Gastroesophageal sphincter (tissue), 4 donors: ENCODE measurements at regions not wholly inside any gene's neighbourhood (a gene's known extent, or its start where the extent isn't known, plus 50 kb on each side); places are given as distances from the start of the nearest gene placed in this dataset.
"Not testable (repeated sequence)": the region's sequence is repeated elsewhere in the genome, so short reads cannot be mapped to it uniquely, and the experiment has no call there.

Experiments
- ATAC-seq: fragments of 150-250 bp; one replicate; pipeline ENCODE4 v1.9.1; 2016; ENCODE audit warnings: mild to moderate bottlenecking, moderate library complexity
- H3K27ac ChIP-seq, 4 donors: fragments of 200-600 bp; sonication (generic) in 3 of 4; 1 replicate in 3 of 4; 2 replicates in 1 of 4; pipeline ENCODE4 v1.5.1; 2016 to 2019
- H3K27me3 ChIP-seq: fragments of 200-600 bp; sonication (generic); one replicate; pipeline ENCODE4 v1.5.1; 2019
- H3K36me3 ChIP-seq, 2 donors: fragments of 200-600 bp; sonication (generic); one replicate each; pipeline ENCODE4 v1.5.1; 2019; ENCODE audit warnings: control low read depth in 1 of 2
- H3K4me1 ChIP-seq, 3 donors: fragments of 200-600 bp; sonication (generic); 1 replicate in 2 of 3; 2 replicates in 1 of 3; pipeline ENCODE4 v1.5.1; 2016 to 2019; ENCODE audit warnings: control low read depth in 2 of 3
- H3K4me3 ChIP-seq, 2 donors: fragments of 200-600 bp; sonication (generic); one replicate each; pipeline ENCODE4 v1.5.1; 2019; ENCODE audit warnings: mild to moderate bottlenecking in 1 of 2, moderate library complexity in 1 of 2
- H3K9me3 ChIP-seq, 3 donors: fragments of 200-600 bp; sonication (generic); one replicate each; pipeline ENCODE4 v1.5.1; 2017 to 2019; ENCODE audit warnings: control low read depth in 2 of 3
- EP300 ChIP-seq: sonication (generic); formaldehyde crosslinking; IDR thresholded peaks from one replicate; pipeline ENCODE4 v1.6.1; 2017; ENCODE audit warnings: antibody characterized with exemption, mild to moderate bottlenecking
- POLR2A ChIP-seq, 2 donors: fragments of 450-650 bp; IDR thresholded peaks; one replicate each; pipeline ENCODE4 v1.6.1; 2017; ENCODE audit warnings: antibody characterized with exemption in 2 of 2, mild to moderate bottlenecking in 2 of 2, moderate library complexity in 1 of 2
- POLR2AphosphoS5 ChIP-seq: sonication (generic); formaldehyde crosslinking; IDR thresholded peaks from one replicate; pipeline ENCODE4 v1.6.1; 2017; ENCODE audit warnings: antibody characterized with exemption
- WGBS, 2 donors: methylation state at CpG; one replicate each; pipeline ENCODE4 v1.1.5; 2018; ENCODE audit warnings: low coverage in 1 of 2; 5-methylcytosine and 5-hydroxymethylcytosine counted together
- TF ChIP-seq, protein P1 (sequence below), 4 experiments: fragments of 200-600 bp in 2 of 4; fragments of 450-650 bp in 2 of 4; sonication (generic) in 1 of 4; IDR thresholded peaks; one replicate each; pipeline ENCODE4 v1.5.1; 2017 to 2019; ENCODE audit warnings: antibody characterized with exemption in 4 of 4, mild to moderate bottlenecking in 2 of 4, moderate library complexity in 2 of 4

DNA sequence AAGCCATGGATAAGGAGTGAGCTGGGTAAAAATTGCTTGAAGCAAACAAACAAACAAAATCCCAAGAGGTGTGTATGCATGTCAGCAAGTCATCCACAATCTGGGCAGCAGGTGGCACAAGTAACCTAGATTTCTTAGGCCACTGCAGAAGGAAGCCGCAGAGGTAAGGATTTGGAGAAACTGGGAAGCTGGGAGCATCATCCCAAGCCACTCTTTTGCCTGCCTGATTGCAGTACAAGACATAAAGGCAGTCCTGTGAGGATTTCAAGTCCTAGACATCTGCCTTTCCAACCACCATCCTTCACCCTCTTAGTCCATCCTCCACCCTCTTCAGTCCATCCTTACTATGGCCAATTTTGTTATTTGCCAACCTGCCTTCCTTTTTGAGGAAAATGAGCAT is 67.2 kb upstream of the BMAL1 start:
- no peak for TF ChIP-seq POLR2AphosphoS5
- TF ChIP-seq, protein P1, sequence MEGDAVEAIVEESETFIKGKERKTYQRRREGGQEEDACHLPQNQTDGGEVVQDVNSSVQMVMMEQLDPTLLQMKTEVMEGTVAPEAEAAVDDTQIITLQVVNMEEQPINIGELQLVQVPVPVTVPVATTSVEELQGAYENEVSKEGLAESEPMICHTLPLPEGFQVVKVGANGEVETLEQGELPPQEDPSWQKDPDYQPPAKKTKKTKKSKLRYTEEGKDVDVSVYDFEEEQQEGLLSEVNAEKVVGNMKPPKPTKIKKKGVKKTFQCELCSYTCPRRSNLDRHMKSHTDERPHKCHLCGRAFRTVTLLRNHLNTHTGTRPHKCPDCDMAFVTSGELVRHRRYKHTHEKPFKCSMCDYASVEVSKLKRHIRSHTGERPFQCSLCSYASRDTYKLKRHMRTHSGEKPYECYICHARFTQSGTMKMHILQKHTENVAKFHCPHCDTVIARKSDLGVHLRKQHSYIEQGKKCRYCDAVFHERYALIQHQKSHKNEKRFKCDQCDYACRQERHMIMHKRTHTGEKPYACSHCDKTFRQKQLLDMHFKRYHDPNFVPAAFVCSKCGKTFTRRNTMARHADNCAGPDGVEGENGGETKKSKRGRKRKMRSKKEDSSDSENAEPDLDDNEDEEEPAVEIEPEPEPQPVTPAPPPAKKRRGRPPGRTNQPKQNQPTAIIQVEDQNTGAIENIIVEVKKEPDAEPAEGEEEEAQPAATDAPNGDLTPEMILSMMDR (IDR thresholded peaks at IDR 0.05): peak; percentile 46 to 78 (median 70)
- ATAC-seq: peak; percentile 55
- WGBS, 2 donors: 0% methylated on average over 1 of the region's 1 CpG; no CpG with 5 or more reads in 1 of the 2 donors
- Histone ChIP-seq H3K36me3 (no peaks in the 10 kb centered on the region), H3K27me3 (no peaks in the 10 kb centered on the region), H3K4me1 (peaks cover 0 to 18% (median 7%) of the 10 kb centered on the region in 3 donors), H3K4me3 (no peak overlapping the region), H3K9me3 (no peaks in the 10 kb centered on the region), H3K27ac (no peak overlapping the region)

DNA sequence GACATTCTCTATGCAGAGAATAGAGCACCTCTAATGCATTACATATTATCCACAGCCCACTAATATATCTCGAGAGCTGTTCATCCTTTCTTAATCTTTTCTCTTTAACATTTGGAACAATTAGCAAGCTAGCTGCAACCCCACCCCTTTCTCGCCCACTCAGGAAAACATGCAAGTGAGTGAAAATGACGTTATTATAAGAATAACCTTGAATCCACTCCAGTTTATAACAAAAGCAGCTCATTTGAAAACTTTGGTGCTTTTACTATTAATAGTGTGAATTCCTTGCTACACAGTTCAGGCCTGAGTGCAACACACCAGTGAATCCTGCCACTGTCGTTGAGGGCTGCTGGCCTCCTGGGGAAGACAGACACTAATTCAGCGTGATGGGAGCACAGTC is 63.3 kb upstream of the BMAL1 start:
- Histone ChIP-seq H3K27ac (no peak overlapping the region), H3K4me1 (no peaks in the 10 kb centered on the region), H3K4me3 (no peak overlapping the region), H3K27me3 (no peaks in the 10 kb centered on the region), H3K9me3 (no peaks in the 10 kb centered on the region), H3K36me3 (no peaks in the 10 kb centered on the region)
- ATAC-seq: no peak
- TF ChIP-seq, protein P1 (IDR thresholded peaks at IDR 0.05): no peak
- TF ChIP-seq POLR2A (IDR thresholded peaks at IDR 0.05) (no peak), POLR2AphosphoS5 (no peak), EP300 (no peak)
- 51 to 53% methylated on average over 4 of the region's 5 CpGs for WGBS, 2 donors

DNA sequence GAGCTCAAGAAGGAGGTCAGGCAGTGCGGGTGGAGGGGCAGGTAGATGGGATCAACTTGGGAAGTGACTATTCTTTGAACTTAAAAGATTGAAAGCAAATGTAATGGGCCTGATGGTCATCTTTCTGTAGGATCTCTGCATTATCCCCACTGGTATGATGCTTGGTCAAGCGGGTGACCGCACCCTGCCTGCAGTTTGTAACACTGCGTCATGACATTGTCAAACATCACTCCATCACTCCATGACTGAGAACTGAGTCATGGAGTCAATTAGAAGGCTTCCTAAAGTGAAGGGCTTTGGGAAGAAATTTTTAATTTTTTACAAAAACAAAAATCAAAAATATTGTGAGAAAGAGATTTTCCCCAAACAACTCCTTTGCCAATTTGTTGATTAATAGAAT is 62.4 kb upstream of the BMAL1 start:
- TF ChIP-seq POLR2A (IDR thresholded peaks at IDR 0.05): no peak
- Histone ChIP-seq H3K36me3 (no peaks in the 10 kb centered on the region), H3K4me3 (no peak overlapping the region), H3K27me3 (no peaks in the 10 kb centered on the region), H3K4me1 (no peaks in the 10 kb centered on the region), H3K9me3 (no peaks in the 10 kb centered on the region), H3K27ac (no peak overlapping the region)
- no peak for ATAC-seq
- WGBS, 2 donors: 100% methylated on average over 3 to 4 of the region's 4 CpGs

DNA sequence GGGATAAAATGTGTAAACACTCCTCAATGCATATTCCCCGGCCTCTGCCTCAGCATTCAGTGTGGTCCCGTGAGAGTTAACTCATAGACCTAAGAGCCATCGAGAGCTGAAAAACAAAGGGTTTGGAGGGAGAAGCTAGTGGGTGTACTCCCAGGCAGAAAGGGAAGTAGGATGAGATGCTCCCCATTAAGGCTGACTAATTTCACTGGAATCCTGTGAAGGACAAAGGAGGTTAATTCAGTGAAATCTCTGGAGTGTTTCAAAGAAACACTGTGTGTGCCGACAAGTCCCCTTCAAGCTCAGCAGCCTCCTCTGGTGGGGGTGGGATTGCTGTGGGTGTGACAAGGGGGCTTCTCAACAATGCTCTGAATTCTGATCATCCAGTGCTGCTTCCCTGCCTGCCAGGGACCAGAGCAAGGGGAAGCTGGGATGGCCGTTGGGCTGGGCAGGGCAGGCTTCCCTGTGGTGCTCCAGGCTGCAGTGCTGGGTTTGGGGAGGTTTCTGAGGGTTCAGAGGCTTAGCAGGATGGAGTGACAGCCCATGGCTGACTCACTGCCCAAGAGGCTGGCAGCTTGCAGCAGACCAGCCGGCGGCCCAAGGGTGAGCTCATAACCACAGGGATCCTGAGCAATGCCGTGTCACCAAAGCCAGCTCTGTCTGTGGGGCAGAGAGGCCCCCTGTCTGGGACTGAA is 61.4 kb upstream of the BMAL1 start:
- WGBS, 2 donors: 21 to 30% methylated on average over 2 to 4 of the region's 8 CpGs

DNA sequence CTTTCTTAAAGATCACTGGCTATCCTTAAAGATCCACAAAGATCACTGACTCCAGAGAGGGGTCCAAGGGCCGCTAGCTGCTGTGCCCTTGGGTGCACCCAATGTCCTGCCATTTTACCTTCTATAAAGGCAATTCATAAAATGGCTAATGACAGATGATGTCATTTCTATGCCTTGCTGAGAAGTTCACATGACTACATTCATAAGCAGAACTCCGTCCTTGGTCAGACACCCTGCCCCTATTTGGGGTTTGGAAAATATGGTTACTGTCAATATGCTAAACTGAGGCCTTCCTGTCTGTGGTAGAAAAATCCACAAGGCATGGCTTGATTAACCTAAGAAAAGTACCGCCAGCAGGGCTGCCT is 60.9 kb upstream of the BMAL1 start:
- TF ChIP-seq POLR2A (IDR thresholded peaks at IDR 0.05): no peak
- TF ChIP-seq, protein P1 (IDR thresholded peaks at IDR 0.05): no peak
- TF ChIP-seq EP300: no peak
- no peak for TF ChIP-seq POLR2AphosphoS5
- H3K27ac ChIP-seq: no peak overlapping the region
- no peaks in the 10 kb centered on the region for H3K36me3 ChIP-seq
- WGBS, 2 donors: 68 to 82% methylated on average over 2 of the region's 3 CpGs
- no peaks in the 10 kb centered on the region for H3K9me3 ChIP-seq
- H3K4me3 ChIP-seq: no peak overlapping the region
- no peak for ATAC-seq
- no peaks in the 10 kb centered on the region for H3K27me3 ChIP-seq
- no peaks in the 10 kb centered on the region for H3K4me1 ChIP-seq

More for the DNA sequence above, 61.4 kb upstream of the BMAL1 start:
- TF ChIP-seq EP300 (no peak), POLR2AphosphoS5 (no peak), POLR2A (IDR thresholded peaks at IDR 0.05) (no peak)
- TF ChIP-seq, protein P1 (IDR thresholded peaks at IDR 0.05): no peak
- Histone ChIP-seq H3K9me3 (no peaks in the 10 kb centered on the region), H3K4me1 (no peaks in the 10 kb centered on the region), H3K27ac (no peak overlapping the region), H3K36me3 (no peaks in the 10 kb centered on the region), H3K4me3 (no peak overlapping the region), H3K27me3 (no peaks in the 10 kb centered on the region)
- ATAC-seq: peak; percentile 36

DNA sequence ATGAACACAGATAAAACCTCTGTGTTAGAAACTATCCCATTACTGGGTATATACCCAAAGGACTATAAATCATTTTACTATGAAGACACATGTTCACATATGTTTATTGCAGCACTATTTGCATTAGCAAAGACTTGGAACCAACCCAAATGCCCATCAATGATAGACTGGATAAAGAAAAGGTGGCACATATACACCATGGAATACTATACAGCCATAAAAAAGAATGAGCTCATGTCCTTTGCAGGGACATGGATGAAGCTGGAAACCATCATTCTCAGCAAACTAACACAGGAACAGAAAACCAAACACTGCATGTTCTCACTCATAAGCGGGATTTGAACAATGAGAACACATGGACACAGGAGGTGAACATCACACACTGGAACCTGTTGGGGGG is 58.9 kb upstream of the BMAL1 start:
- not testable (repeated sequence) for H3K36me3 ChIP-seq, H3K9me3 ChIP-seq, H3K4me1 ChIP-seq, H3K27me3 ChIP-seq, ATAC-seq, H3K27ac ChIP-seq, H3K4me3 ChIP-seq
- 100% methylated on average over 1 of the region's 1 CpG for WGBS, 2 donors
